ENCODE measurements at regions not wholly inside any gene's neighbourhood (a gene's known extent, or its start where the extent isn't known, plus 50 kb on each side); places are given as distances from the start of the nearest gene placed in this dataset.
"Not testable (repeated sequence)": the region's sequence is repeated elsewhere in the genome, so short reads cannot be mapped to it uniquely, and the experiment has no call there.

- Mint-ChIP-seq H3K4me3 (no peak overlapping the region), H3K27ac (no peak overlapping the region)
- CTCF ChIA-PET: no interaction called here
These were observed 353.1 kb downstream of the CHL1 start for GRCh38 chr3:549636-550035.

GRCh38 chr3:550471-550870, 353.9 kb downstream of the CHL1 start:
- H3K4me3 Mint-ChIP-seq: no peak overlapping the region
- CTCF ChIA-PET: no interaction called here
- H3K36me3 Mint-ChIP-seq: no peaks in the 10 kb centered on the region
- no peak for DNase-seq
- no peak overlapping the region for H3K27ac Mint-ChIP-seq
- H3K27me3 Mint-ChIP-seq: no peaks in the 10 kb centered on the region
- no peaks in the 10 kb centered on the region for H3K4me1 Mint-ChIP-seq
- H3K9me3 Mint-ChIP-seq: peaks cover 6% of the 10 kb centered on the region

More at GRCh38 chr3:549636-550035, 353.1 kb downstream of the CHL1 start:
- Mint-ChIP-seq H3K36me3 (no peaks in the 10 kb centered on the region), H3K27me3 (no peaks in the 10 kb centered on the region), H3K4me1 (no peaks in the 10 kb centered on the region), H3K9me3 (peaks cover 2% of the 10 kb centered on the region)
- no peak for DNase-seq

- H3K36me3 Mint-ChIP-seq: no peaks in the 10 kb centered on the region
- H3K27ac Mint-ChIP-seq: no peak overlapping the region
- no peak overlapping the region for H3K4me3 Mint-ChIP-seq
- no peaks in the 10 kb centered on the region for H3K4me1 Mint-ChIP-seq
- no peak for DNase-seq
- CTCF ChIA-PET: no interaction called here
- H3K9me3 Mint-ChIP-seq: peaks cover 9% of the 10 kb centered on the region
- no peaks in the 10 kb centered on the region for H3K27me3 Mint-ChIP-seq
These were observed 361.4 kb downstream of the CHL1 start for GRCh38 chr3:557972-558371.

- no peaks in the 10 kb centered on the region for H3K27me3 Mint-ChIP-seq
- no peaks in the 10 kb centered on the region for H3K9me3 Mint-ChIP-seq
- H3K4me1 Mint-ChIP-seq: no peaks in the 10 kb centered on the region
- no peak overlapping the region for H3K4me3 Mint-ChIP-seq
- no peaks in the 10 kb centered on the region for H3K36me3 Mint-ChIP-seq
- DNase-seq: no peak
- H3K27ac Mint-ChIP-seq: no peak overlapping the region
- CTCF ChIA-PET: no interaction called here
These were observed 371.1 kb downstream of the CHL1 start for GRCh38 chr3:567488-568185.

- H3K4me3 Mint-ChIP-seq, DNase-seq, H3K27ac Mint-ChIP-seq, H3K4me1 Mint-ChIP-seq, H3K9me3 Mint-ChIP-seq, H3K36me3 Mint-ChIP-seq, H3K27me3 Mint-ChIP-seq, CTCF ChIA-PET: not testable (repeated sequence)
These were observed 383.0 kb downstream of the CHL1 start for GRCh38 chr3:579529-579928.

- H3K4me3 Mint-ChIP-seq, DNase-seq, H3K9me3 Mint-ChIP-seq, CTCF ChIA-PET, H3K27ac Mint-ChIP-seq, H3K27me3 Mint-ChIP-seq, H3K4me1 Mint-ChIP-seq, H3K36me3 Mint-ChIP-seq: not testable (repeated sequence)
These were observed 392.5 kb downstream of the CHL1 start for GRCh38 chr3:589066-589465.

GRCh38 chr3:597304-597703, 400.7 kb downstream of the CHL1 start:
- H3K27me3 Mint-ChIP-seq, H3K9me3 Mint-ChIP-seq, H3K36me3 Mint-ChIP-seq, H3K4me3 Mint-ChIP-seq, H3K27ac Mint-ChIP-seq, H3K4me1 Mint-ChIP-seq, DNase-seq, CTCF ChIA-PET: not testable (repeated sequence)

GRCh38 chr3:597746-598145, 401.2 kb downstream of the CHL1 start:
- H3K4me3 Mint-ChIP-seq, H3K36me3 Mint-ChIP-seq, H3K4me1 Mint-ChIP-seq, H3K27ac Mint-ChIP-seq, CTCF ChIA-PET, H3K9me3 Mint-ChIP-seq, H3K27me3 Mint-ChIP-seq, DNase-seq: not testable (repeated sequence)

GRCh38 chr3:607480-607879, 410.9 kb downstream of the CHL1 start:
- CTCF ChIA-PET, H3K9me3 Mint-ChIP-seq, H3K4me1 Mint-ChIP-seq, H3K36me3 Mint-ChIP-seq, H3K4me3 Mint-ChIP-seq, DNase-seq, H3K27me3 Mint-ChIP-seq, H3K27ac Mint-ChIP-seq: not testable (repeated sequence)

- Mint-ChIP-seq H3K9me3 (no peaks in the 10 kb centered on the region), H3K27me3 (no peaks in the 10 kb centered on the region), H3K27ac (no peak overlapping the region), H3K4me1 (no peaks in the 10 kb centered on the region), H3K36me3 (no peaks in the 10 kb centered on the region), H3K4me3 (no peak overlapping the region)
- CTCF ChIA-PET: no interaction called here
- DNase-seq: no peak
These were observed 425.2 kb downstream of the CHL1 start for GRCh38 chr3:621714-622113.

- no peaks in the 10 kb centered on the region for H3K27me3 Mint-ChIP-seq
- H3K36me3 Mint-ChIP-seq: no peaks in the 10 kb centered on the region
- H3K4me3 Mint-ChIP-seq: no peak overlapping the region
- CTCF ChIA-PET: no interaction called here
- no peaks in the 10 kb centered on the region for H3K9me3 Mint-ChIP-seq
- H3K27ac Mint-ChIP-seq: no peak overlapping the region
- DNase-seq: no peak
- H3K4me1 Mint-ChIP-seq: no peaks in the 10 kb centered on the region
These were observed 425.8 kb downstream of the CHL1 start for GRCh38 chr3:622314-622713.

- H3K27ac Mint-ChIP-seq: no peak overlapping the region
- no peak for DNase-seq
- H3K4me3 Mint-ChIP-seq: no peak overlapping the region
- no peaks in the 10 kb centered on the region for H3K27me3 Mint-ChIP-seq
- no peaks in the 10 kb centered on the region for H3K36me3 Mint-ChIP-seq
- CTCF ChIA-PET: no interaction called here
- H3K9me3 Mint-ChIP-seq: no peaks in the 10 kb centered on the region
- H3K4me1 Mint-ChIP-seq: no peaks in the 10 kb centered on the region
These were observed 427.5 kb downstream of the CHL1 start for GRCh38 chr3:623914-624545.

- H3K4me1 Mint-ChIP-seq: no peaks in the 10 kb centered on the region
- no peaks in the 10 kb centered on the region for H3K9me3 Mint-ChIP-seq
- H3K27me3 Mint-ChIP-seq: no peaks in the 10 kb centered on the region
- CTCF ChIA-PET: no interaction called here
- H3K27ac Mint-ChIP-seq: no peak overlapping the region
- H3K36me3 Mint-ChIP-seq: no peaks in the 10 kb centered on the region
- H3K4me3 Mint-ChIP-seq: no peak overlapping the region
- DNase-seq: peak; percentile 28
These were observed 436.1 kb downstream of the CHL1 start for GRCh38 chr3:632571-633170.

- Mint-ChIP-seq H3K27me3 (no peaks in the 10 kb centered on the region), H3K9me3 (no peaks in the 10 kb centered on the region), H3K4me1 (no peaks in the 10 kb centered on the region), H3K27ac (no peak overlapping the region), H3K4me3 (no peak overlapping the region), H3K36me3 (no peaks in the 10 kb centered on the region)
- DNase-seq: no peak
- CTCF ChIA-PET: no interaction called here
These were observed 437.9 kb downstream of the CHL1 start for GRCh38 chr3:634511-634910.

- no peak for DNase-seq
- H3K27me3 Mint-ChIP-seq: no peaks in the 10 kb centered on the region
- CTCF ChIA-PET: no interaction called here
- no peak overlapping the region for H3K27ac Mint-ChIP-seq
- H3K4me1 Mint-ChIP-seq: no peaks in the 10 kb centered on the region
- H3K9me3 Mint-ChIP-seq: no peaks in the 10 kb centered on the region
- no peak overlapping the region for H3K4me3 Mint-ChIP-seq
- H3K36me3 Mint-ChIP-seq: no peaks in the 10 kb centered on the region
These were observed 438.8 kb downstream of the CHL1 start for GRCh38 chr3:635393-635792.
